Adipose tissue (tissue), 3 donors: ENCODE measurements at regions not wholly inside any gene's neighbourhood (a gene's known extent, or its start where the extent isn't known, plus 50 kb on each side); places are given as distances from the start of the nearest gene placed in this dataset.

Source experiments
- H3K27ac ChIP-seq: one replicate; pipeline ENCODE4 v1.5.1; 2013; ENCODE audit warnings: low read depth, low read length
- WGBS, 3 donors: extraction: QIAGEN DNeasy Blood & Tissue Kit; methylation state at CpG; one replicate each; pipeline ENCODE4 v1.1.7; 2013; 5-methylcytosine and 5-hydroxymethylcytosine counted together
- donor health status: healthy with polysubstance abuse.
- donor health status: Bipolar disorder and iron deficiency.
- donor health status: healthy.

GRCh38 chr2:217250013-217250524, 390.2 kb upstream of the TNP1 start:
- WGBS, 3 donors: 63 to 81% (median 77%) methylated on average over 4 of the region's 4 CpGs
- no peak overlapping the region for H3K27ac ChIP-seq

GRCh38 chr2:217249121-217250012, 389.5 kb upstream of the TNP1 start:
- WGBS, 3 donors: 57 to 68% (median 62%) methylated on average over 8 of the region's 8 CpGs

GRCh38 chr2:217248312-217248935, 388.6 kb upstream of the TNP1 start:
- H3K27ac ChIP-seq: no peak overlapping the region
- WGBS, 3 donors: 25 to 63% (median 30%) methylated on average over 9 of the region's 9 CpGs

More at GRCh38 chr2:217249121-217250012, 389.5 kb upstream of the TNP1 start:
- peak overlapping the region; percentile 7 for H3K27ac ChIP-seq

DNA sequence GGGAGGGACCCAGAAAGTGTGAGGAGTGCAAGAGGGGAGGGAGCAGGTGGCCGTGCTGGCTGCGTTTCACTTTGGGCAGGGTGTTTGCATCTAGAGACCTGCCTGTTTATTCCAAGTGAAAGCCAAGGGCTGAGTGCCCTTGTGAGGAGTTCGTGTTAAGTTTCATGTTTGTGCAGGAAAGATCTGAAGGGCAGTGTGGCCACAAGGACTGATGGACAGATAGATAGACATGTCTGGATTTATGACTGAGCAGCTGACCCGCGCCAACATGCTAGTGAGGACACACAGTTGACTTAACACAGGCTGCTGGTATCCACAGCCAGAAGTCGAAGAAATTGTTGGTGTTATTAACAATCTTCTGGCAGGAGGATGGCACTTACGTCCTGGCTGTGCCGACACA, 387.6 kb upstream of the TNP1 start:
- 77 to 86% (median 82%) methylated on average over 8 of the region's 8 CpGs for WGBS, 3 donors
- no peak overlapping the region for H3K27ac ChIP-seq

- 74 to 93% (median 89%) methylated on average over 6 of the region's 6 CpGs for WGBS, 3 donors
Observed at GRCh38 chr2:217246108-217246507, 386.2 kb upstream of the TNP1 start.

DNA sequence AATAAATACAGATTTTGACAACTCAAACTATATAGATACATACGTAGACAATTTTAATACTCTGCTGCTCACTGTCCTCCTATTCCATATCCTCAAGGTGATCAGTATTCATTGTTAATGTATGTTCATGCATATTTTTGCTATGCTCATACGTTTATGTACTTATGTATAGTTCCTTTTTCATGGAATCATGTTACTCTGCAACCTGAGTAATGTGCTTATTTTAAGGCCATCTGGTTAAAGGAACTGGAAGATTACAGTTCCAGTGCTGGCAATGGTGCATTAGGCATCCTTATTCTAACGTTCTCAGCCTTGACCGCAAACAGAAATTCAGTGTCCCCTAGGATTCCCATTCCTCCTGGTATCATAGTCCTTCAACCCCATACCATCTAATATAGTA, 385.0 kb upstream of the TNP1 start:
- no peak overlapping the region for H3K27ac ChIP-seq
- 73 to 93% (median 91%) methylated on average over 4 of the region's 4 CpGs for WGBS, 3 donors

More at GRCh38 chr2:217246108-217246507, 386.2 kb upstream of the TNP1 start:
- no peak overlapping the region for H3K27ac ChIP-seq

DNA sequence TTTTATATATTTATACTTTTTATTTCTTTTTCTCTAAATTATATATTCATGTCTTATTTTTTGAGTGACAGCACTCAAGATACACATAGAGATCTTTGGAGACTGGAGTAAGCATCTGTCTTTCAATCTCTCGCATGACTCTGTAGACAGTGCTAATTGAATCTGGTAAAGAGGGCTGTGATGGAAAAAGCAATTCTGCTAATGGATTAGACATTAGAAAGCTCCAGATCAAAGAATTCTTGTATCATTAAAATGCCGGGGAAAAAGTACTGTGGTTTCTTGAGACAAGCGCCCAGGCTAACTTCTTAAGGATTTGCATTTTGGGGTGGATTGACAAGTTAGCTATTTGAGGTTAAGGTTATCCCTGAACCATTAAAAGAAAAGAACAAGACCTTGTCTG, 383.1 kb upstream of the TNP1 start:
- 95 to 99% (median 98%) methylated on average over 3 of the region's 3 CpGs for WGBS, 3 donors
- H3K27ac ChIP-seq: no peak overlapping the region

- no peak overlapping the region for H3K27ac ChIP-seq
Observed at GRCh38 chr2:217231724-217232123, 371.9 kb upstream of the TNP1 start.

DNA sequence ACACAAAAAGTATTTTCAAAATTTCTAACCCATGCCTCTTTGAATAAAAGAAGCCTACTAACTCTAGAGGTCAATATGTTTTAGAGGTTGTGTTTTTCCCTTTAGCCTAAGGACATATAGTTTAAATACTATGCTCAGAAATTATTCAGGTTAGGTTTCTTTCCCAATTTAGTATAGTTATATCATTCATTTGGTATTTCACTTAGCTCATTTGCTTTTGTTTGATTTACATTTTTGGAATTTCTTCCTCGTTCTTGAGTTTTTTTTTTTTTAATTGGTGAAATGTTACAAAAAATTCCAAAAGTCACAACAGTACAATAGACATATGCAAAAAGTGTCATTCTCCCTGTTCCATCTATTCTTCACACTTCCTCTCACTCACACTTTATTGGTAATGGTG, 371.3 kb upstream of the TNP1 start:
- 38 to 61% (median 56%) methylated on average over 1 of the region's 1 CpG for WGBS, 3 donors
- H3K27ac ChIP-seq: no peak overlapping the region

More at GRCh38 chr2:217231724-217232123, 371.9 kb upstream of the TNP1 start:
- WGBS, 3 donors: 26 to 55% (median 41%) methylated on average over 3 of the region's 3 CpGs

GRCh38 chr2:217228732-217229131, 368.9 kb upstream of the TNP1 start:
- WGBS, 3 donors: 83 to 93% (median 93%) methylated on average over 1 of the region's 1 CpG
- no peak overlapping the region for H3K27ac ChIP-seq

DNA sequence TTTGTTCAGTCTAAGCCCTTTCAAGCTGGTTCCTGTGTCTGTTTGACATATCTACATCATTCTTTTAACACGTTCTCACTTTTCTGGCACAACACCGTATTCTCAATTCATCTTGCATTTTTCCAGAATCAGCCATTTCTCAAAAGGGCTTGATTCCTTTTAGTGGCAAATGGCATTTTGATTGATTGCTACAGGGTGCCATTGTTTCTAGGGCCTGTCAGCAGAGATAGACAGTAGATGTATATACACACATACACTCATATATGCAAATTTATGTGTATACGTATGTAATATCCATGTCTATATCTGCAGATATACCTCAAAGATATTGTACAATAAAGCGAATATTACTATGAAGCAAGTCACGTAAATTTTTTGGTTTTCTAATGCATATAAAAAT, 367.9 kb upstream of the TNP1 start:
- H3K27ac ChIP-seq: no peak overlapping the region
- WGBS, 3 donors: 91 to 95% (median 91%) methylated on average over 5 of the region's 5 CpGs

DNA sequence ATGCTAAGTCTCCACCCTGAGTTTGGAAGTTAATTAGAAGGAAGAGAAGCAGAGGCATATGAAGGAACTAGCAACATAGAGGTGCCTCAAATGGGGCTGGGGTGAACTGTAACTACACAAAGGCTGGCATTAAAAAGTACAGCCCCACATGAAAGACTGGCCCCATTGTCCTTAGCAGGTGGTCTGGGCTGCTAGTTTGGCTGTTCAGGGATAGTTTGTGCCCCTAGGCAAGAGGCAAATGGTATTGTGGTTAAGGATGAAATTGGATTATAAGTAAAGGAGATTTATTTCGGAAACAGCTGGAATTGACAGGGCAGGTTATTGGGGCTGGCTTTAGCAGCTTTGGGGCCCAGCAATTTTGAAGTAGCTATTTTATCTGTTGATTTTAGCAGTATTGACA, 365.7 kb upstream of the TNP1 start:
- 96 to 98% (median 97%) methylated on average over 1 of the region's 1 CpG for WGBS, 3 donors
- H3K27ac ChIP-seq: no peak overlapping the region

DNA sequence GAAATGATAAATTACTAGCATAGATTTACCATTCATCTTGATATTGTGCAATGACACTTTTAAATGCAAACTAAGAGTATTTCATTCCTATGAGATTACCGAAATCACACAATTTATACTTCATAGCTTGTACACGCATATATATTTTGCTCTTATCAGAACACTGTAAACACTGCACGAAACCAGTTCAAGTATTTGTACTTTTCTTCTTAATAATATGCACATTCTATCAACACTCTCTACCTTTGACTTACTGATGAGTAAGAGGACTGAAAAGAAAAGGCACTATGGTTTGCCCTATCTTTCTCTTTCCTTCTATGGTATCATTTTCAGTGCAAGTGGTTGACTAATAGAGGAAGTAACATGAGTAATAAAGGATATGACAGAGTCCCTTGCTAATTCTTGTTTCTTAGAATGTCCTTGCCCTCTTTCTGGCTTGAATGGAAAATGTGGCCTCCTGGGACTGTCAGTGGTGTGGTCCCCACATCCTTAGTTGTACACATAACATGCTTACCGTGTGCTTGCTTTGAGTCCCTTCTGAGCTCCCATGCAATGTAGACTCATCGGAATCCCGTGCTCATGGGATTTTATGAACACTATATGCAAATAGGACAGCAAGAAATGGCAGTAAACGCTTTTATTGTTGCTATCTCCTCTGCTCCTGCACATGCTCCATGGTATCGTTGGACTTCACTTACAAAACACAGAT, 363.5 kb upstream of the TNP1 start:
- 61 to 69% (median 66%) methylated on average over 8 of the region's 8 CpGs for WGBS, 3 donors
- no peak overlapping the region for H3K27ac ChIP-seq

DNA sequence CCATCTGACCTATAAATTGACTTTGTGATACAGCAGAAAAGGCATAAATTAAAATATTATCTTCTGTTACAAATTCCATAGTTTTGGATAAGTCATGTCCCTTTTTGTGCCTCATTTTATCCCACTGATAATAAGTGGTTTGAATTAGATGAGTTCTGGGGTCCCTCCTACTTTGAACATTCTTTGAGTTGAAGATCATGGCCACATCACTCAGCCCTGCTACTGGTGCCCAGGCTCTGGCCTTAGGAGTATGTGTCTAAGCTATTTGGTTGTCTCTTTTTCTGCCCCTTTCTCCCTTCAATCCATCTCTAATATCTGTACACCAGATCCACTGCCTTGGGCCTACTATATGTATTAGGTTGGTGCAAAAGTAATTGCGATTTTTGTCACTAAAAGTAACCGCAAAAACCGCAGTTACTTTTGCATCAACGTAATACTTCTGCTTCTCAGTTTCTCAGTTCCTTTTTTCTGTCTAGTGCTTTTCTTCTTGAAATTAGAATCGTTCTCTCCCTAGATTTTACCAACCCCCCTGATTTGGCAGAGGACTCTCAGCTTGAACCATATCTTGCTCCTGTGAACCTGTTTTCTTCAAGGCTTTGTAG, 362.5 kb upstream of the TNP1 start:
- no peak overlapping the region for H3K27ac ChIP-seq
- WGBS, 3 donors: 59 to 85% (median 67%) methylated on average over 5 of the region's 5 CpGs

- 69 to 83% (median 71%) methylated on average over 5 of the region's 5 CpGs for WGBS, 3 donors
- no peak overlapping the region for H3K27ac ChIP-seq
Observed at GRCh38 chr2:217220228-217221013, 360.6 kb upstream of the TNP1 start.

DNA sequence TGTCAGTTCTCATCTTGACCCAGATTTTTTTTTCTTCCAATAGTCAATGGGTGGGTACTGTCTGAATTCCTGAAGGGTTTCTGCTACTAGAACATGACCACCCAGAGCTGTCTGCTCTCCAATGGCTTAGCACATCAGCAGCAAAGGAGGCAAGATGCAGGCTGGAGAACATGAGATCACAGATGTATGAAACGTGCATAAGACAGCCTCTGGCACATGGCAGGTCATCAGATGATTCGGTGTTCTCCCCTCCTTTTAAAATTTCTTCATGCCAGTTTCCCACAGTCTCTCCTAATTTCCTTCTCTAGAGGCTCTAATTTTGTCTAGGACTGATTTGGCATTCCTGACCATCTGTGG, 359.3 kb upstream of the TNP1 start:
- no peak overlapping the region for H3K27ac ChIP-seq
- WGBS, 3 donors: 55 to 78% (median 57%) methylated on average over 2 of the region's 2 CpGs

- 61 to 73% (median 69%) methylated on average over 5 of the region's 5 CpGs for WGBS, 3 donors
- H3K27ac ChIP-seq: no peak overlapping the region
Observed at GRCh38 chr2:217218269-217219163, 358.7 kb upstream of the TNP1 start.
